SH-SY5Y (cell line): ENCODE measurements at regions not wholly inside any gene's neighbourhood (a gene's known extent, or its start where the extent isn't known, plus 50 kb on each side); places are given as distances from the start of the nearest gene placed in this dataset.

Experiments
- GATA2 ChIP-seq: IDR thresholded peaks from 2 replicates; pipeline ENCODE4 v1.6.1; 2011; ENCODE audit warnings: mild to moderate bottlenecking, low read depth, low read length
- GATA3 ChIP-seq: IDR thresholded peaks from 2 replicates; pipeline ENCODE4 v1.6.1; 2011; ENCODE audit warnings: low read depth, mild to moderate bottlenecking, low read length, moderate library complexity

DNA sequence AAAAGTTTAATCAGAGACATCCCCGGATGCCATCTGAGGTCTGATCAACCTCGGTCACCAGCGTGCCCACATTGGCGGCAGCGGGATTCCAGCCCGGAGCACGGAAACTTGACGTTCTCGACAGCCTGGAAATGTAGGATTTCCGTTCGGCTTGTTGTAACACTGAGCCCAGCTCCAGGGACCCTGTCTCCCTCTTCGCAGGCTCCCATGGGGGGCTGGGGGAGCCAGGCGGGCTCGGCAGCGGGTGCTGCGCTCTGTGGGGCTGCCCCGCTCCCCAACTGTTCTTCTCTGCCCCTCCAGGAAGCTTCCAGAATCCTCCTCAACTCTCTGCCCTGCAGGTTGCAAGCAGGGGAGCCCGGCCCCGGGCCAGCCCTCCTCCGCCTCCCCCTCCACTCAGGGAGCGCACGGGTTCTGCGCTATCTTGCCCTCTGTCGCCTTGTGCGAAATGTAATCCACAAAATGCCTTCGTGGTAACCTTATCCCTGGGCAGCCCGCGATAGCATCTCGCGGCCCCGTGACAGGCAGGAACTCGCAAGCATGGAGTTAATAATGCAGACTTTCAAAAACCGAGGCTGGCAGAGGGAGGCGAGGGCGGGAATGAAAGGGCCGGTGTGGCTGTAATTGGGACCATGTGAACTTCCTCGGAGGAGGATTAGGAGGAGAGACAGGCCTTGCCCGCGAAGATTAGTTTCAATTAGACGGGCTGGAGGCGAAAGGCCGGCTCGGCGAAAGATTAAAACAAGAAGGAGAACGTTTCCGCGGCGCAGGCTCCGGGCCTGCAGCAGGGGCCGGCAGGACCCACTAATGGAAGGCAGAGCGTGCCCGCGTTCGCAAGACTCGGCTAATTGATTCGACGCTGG is 53.9 kb upstream of the TTC34 start:
- TF ChIP-seq GATA2, result no peak
- no peak for TF ChIP-seq GATA3
